ENCODE measurements at regions not wholly inside any gene's neighbourhood (a gene's known extent, or its start where the extent isn't known, plus 50 kb on each side); places are given as distances from the start of the nearest gene placed in this dataset.
"Not testable (repeated sequence)": the region's sequence is repeated elsewhere in the genome, so short reads cannot be mapped to it uniquely, and the experiment has no call there.

DNA sequence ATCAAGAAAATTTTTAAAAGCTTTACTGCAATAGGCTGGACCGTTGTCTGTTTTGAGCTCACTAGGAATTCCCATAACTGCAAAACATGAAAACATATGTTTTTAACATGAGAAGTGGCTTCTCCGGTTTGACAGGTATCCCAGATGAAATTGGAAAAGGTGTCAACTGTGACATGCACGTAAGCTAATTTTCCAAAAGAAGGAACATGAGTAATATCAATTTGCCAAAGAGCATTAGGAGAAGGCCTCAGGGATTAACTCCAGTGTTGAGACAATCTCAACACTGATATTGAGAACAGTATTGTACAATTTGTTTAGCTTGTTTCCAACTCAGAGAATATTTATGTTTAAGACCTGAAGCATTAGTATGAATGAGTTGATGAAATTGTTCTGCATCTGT, 215.5 kb upstream of the KCNN2 start:
- intact Hi-C loops (cut with DNase I; ENCODE audit: low total_unique reads), result no loop called here
- H3K4me3 ChIP-seq, result no peak overlapping the region
- no peak for TF ChIP-seq POLR2AphosphoS5 (IDR thresholded peaks at IDR 0.05)
- no peak for TF ChIP-seq EP300 (IDR thresholded peaks at IDR 0.05)
- TF ChIP-seq CTCF (IDR thresholded peaks at IDR 0.05), result no peak
- TF ChIP-seq POLR2A (IDR thresholded peaks at IDR 0.05), result no peak
- H3K27me3 ChIP-seq, result no peaks in the 10 kb centered on the region
- H3K9me3 ChIP-seq, result peaks cover 0 to 21% (median 6%) of the 10 kb centered on the region in 4 donors
- H3K4me1 ChIP-seq, result no peaks in the 10 kb centered on the region
- no peak for DNase-seq
- WGBS, 5 donors, result 85 to 91% (median 90%) methylated on average over 3 of the region's 3 CpGs
- no peak overlapping the region for H3K27ac ChIP-seq
- no peaks in the 10 kb centered on the region for H3K36me3 ChIP-seq

DNA sequence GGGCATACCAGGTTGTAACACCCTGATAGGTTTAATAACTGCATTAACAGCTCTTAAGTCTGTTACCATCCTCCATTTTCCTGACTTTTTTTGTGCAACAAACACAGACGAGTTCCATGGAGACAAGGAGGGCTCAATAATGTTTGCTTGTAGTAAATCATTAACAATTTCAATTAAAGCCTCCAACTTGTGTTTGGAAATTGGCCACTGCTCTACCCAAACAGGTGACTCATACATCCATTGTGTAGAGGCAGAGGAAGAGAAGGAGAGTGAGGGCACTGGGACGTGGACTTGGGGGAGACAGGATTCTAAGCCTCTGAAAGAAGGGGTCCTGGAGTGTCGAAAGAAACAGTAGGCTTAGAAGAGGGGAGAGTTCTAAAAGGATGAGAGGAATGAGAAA, 213.6 kb upstream of the KCNN2 start:
- Histone ChIP-seq H3K27me3 (no peaks in the 10 kb centered on the region), H3K27ac (peak overlapping the region; percentile 15 to 67 (median 58)), H3K4me3 (no peak overlapping the region), H3K9me3 (peaks cover 0 to 21% (median 6%) of the 10 kb centered on the region in 4 donors), H3K36me3 (no peaks in the 10 kb centered on the region), H3K4me1 (no peaks in the 10 kb centered on the region)
- 30 to 57% (median 44%) methylated on average over 3 of the region's 3 CpGs for WGBS, 5 donors
- peak; percentile 11 to 47 for DNase-seq
- no peak for TF ChIP-seq POLR2AphosphoS5 (IDR thresholded peaks at IDR 0.05)
- no peak for TF ChIP-seq EP300 (IDR thresholded peaks at IDR 0.05)
- TF ChIP-seq CTCF (IDR thresholded peaks at IDR 0.05), result no peak
- no peak for TF ChIP-seq POLR2A (IDR thresholded peaks at IDR 0.05)
- intact Hi-C loops (cut with DNase I; ENCODE audit: low total_unique reads), result no loop called here

- 44 to 69% (median 51%) methylated on average over 3 of the region's 3 CpGs for WGBS, 5 donors
- DNase-seq, result peak in 1 of 2 donors; percentile 49
Observed at GRCh38 chr5:114148728-114149127, 213.1 kb upstream of the KCNN2 start.

DNA sequence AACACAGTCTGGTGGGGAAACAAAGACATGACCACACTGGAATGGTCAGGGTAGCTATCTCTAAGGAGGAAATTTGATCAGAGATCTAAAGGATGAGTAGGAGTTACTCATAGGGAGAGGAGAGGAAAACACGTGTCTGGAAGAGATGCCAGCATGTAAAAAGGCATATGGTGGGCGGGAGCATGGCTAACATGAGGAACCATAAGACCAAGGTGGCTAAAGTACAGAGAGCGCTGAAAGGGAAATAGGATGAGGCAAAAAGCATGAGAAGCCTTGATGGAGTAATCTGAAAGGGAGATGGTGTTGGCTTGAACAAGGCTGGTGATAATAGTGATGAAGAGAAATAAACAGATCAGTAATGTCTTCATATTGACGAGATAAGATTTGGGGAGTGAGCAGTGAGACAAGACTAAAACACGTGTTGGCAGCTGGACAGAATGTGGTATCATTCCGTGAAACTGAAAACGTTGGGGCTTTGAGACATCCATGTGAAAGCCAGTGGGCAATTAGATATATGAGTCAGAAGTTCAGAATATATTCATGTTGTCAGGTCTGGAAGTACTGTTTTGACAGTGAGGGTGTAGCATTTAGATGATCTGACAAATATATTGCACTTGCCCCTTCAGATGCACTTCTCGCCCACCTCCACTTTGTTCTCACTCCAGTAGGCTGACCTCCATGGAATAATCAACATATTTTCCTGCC, 209.1 kb upstream of the KCNN2 start:
- Histone ChIP-seq H3K27ac (no peak overlapping the region), H3K9me3 (peaks cover 0 to 21% (median 9%) of the 10 kb centered on the region in 4 donors), H3K36me3 (no peaks in the 10 kb centered on the region), H3K4me3 (no peak overlapping the region), H3K4me1 (no peaks in the 10 kb centered on the region), H3K27me3 (no peaks in the 10 kb centered on the region)
- intact Hi-C loops (cut with DNase I; ENCODE audit: low total_unique reads), result no loop called here
- TF ChIP-seq POLR2AphosphoS5 (IDR thresholded peaks at IDR 0.05) (no peak), POLR2A (IDR thresholded peaks at IDR 0.05) (no peak), EP300 (IDR thresholded peaks at IDR 0.05) (no peak), CTCF (IDR thresholded peaks at IDR 0.05) (no peak)
- no peak for DNase-seq
- 78 to 86% (median 84%) methylated on average over 8 of the region's 8 CpGs for WGBS, 5 donors

More at GRCh38 chr5:114148728-114149127, 213.1 kb upstream of the KCNN2 start:
- intact Hi-C loops (cut with DNase I; ENCODE audit: low total_unique reads); H3K36me3 ChIP-seq; H3K4me1 ChIP-seq; H3K4me3 ChIP-seq; H3K27me3 ChIP-seq: not testable (repeated sequence)
- Histone ChIP-seq H3K27ac (peak overlapping the region; percentile 15 to 67 (median 58)), H3K9me3 (peaks cover 0 to 21% (median 6%) of the 10 kb centered on the region in 4 donors)

DNA sequence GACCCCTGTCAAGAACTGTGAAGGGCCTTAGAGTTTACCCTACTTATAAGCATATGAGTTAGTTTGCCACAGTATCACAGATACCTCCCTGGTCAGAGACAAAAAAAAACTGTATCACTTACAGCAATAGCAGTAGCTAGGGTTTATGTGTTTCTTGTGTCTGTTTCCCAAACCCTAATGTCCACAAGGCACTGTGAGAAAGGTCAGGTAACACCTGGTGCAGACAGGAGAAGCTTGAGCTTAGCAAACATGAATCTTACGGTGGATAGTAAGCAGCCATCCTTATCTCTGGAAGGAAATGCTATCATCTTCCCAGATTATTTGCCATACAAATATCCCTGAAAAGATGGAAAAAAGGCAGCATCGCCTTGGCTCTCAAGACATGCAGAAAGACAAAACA, 208.5 kb upstream of the KCNN2 start:
- no peak for DNase-seq
- no peak for TF ChIP-seq POLR2AphosphoS5 (IDR thresholded peaks at IDR 0.05)
- no peak for TF ChIP-seq CTCF (IDR thresholded peaks at IDR 0.05)
- TF ChIP-seq EP300 (IDR thresholded peaks at IDR 0.05), result no peak
- TF ChIP-seq POLR2A (IDR thresholded peaks at IDR 0.05), result no peak
- Histone ChIP-seq H3K9me3 (peaks cover 0 to 21% (median 9%) of the 10 kb centered on the region in 4 donors), H3K27ac (no peak overlapping the region), H3K4me1 (no peaks in the 10 kb centered on the region), H3K36me3 (no peaks in the 10 kb centered on the region), H3K27me3 (no peaks in the 10 kb centered on the region), H3K4me3 (no peak overlapping the region)
- intact Hi-C loops (cut with DNase I; ENCODE audit: low total_unique reads), result no loop called here
- 47 to 75% (median 62%) methylated on average over 2 of the region's 2 CpGs for WGBS, 5 donors
